ENCODE measurements at regions not wholly inside any gene's neighbourhood (a gene's known extent, or its start where the extent isn't known, plus 50 kb on each side); places are given as distances from the start of the nearest gene placed in this dataset.

GRCh38 chr5:58044166-58044565 is 415.7 kb downstream of the PLK2 start:
- no peak for TF ChIP-seq CTCF (IDR thresholded peaks at IDR 0.05)

DNA sequence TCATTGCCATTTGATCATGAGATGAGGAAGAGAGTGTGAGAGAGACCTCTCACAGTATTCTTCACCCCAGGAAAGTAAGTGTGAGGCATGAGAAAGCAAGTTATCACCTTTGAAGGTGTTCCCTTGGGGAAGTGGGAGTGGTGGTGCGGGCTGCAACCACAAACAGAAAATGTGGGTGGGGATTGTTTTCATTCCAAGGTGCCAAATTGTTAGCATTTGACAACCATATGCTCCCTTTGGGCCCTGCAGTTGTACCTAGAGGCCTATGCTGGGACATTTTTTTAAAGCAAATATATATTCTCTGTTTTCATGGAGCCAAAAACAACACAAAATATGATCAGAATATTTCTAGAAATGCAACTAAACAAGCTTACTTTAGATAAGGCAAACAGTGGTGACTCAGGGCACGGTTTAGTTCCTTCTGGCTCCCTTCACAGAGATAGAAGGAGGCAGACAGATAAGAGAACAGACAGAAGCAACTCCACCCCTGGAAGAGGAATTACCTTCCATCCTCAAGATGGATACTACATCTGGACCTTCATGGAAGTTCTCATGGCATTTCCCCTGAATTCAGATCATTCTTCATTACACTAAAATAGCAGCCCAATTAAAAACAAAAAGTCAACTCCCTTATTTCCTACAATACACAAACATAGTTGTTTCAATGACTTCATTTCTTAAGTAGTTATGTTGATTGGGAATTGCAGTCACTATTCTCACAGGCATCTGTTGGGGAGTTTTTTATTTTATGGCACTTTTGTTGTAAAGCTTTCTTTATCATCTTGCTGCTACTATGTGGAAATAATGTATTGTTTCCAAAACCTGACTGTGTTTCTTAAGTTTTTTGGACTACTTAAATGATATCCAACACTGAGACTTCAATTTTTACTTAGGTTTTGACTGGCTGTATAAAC is 416.6 kb downstream of the PLK2 start:
- no peak for TF ChIP-seq CTCF (IDR thresholded peaks at IDR 0.05)

DNA sequence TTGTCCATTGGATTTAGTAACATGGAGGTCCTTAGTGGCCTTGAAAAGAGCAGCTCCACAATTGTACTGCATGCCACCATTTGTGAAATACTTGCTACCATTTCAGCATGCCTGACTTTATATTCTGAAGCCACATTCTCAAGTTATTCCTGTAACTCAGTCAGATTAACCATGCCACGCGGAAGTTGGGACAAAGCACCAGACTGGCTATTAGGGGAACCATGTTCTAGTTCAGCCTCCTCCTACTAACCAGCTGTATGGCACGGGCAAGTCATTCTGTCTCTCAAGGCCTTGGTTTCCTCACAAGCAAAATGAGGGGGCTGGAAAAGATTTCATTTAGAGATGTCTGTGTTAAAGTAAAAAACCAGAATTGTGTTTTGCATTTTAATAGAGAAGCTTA is 418.0 kb downstream of the PLK2 start:
- TF ChIP-seq CTCF (IDR thresholded peaks at IDR 0.05): no peak

GRCh38 chr5:58040846-58041245 is 419.0 kb downstream of the PLK2 start:
- TF ChIP-seq CTCF (IDR thresholded peaks at IDR 0.05): no peak

DNA sequence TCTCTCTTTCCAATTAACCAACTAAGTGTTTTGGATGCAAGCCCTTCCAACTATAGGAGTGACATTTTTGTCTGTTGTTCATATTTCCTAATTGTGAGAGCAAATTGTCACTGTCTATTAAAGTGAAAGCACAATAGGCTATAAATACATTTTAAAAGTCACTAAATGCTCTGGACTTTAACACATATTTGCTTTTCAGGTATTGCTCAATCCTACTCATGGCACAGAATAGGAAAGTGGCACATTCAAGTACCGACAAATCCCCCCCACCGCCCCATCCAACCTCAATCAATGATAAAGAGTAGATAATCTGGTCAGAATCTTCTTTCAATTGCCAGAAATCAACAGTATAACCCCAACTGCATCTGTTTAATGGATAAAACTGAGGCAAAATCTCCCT is 419.8 kb downstream of the PLK2 start:
- no peak for TF ChIP-seq CTCF (IDR thresholded peaks at IDR 0.05)

GRCh38 chr5:58037899-58038298 is 422.0 kb downstream of the PLK2 start:
- no peak for TF ChIP-seq CTCF (IDR thresholded peaks at IDR 0.05)

DNA sequence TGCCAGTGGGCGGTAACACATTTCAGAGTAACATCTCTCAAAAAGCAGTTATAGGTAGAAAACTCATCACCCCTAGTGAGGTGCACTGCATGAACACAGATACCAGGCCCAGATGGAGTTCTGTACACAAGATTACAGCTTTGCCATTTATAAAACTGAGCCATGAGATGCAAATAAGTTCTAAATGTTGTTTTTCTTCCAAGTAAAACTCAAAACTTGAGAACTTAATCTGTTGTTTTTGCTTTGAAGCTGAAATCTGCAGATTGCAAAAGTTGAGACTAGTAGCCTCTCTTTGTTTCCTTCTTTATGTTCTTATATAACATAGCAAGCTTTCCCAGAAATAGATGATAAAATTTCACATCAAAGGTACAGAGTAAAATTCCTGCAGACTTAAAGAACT is 434.1 kb downstream of the PLK2 start:
- TF ChIP-seq CTCF (IDR thresholded peaks at IDR 0.05): no peak
